ENCODE measurements at regions not wholly inside any gene's neighbourhood (a gene's known extent, or its start where the extent isn't known, plus 50 kb on each side); places are given as distances from the start of the nearest gene placed in this dataset.

- Histone ChIP-seq H3K4me3 (ENCODE audit: low read depth in 1 of 2, low read length in 2 of 2) (no peak overlapping the region), H3K4me1 (ENCODE audit: control insufficient read depth in 2 of 2, insufficient read depth in 2 of 2, low read length in 1 of 2) (no peaks in the 10 kb centered on the region), H3K9me3 (ENCODE audit: control insufficient read depth in 2 of 2, insufficient read depth in 1 of 2, low read depth in 1 of 2, low read length in 1 of 2) (no peaks in the 10 kb centered on the region), H3K27me3 (ENCODE audit: control insufficient read depth in 1 of 2, insufficient read depth in 2 of 2, low read length in 2 of 2) (no peaks in the 10 kb centered on the region), H3K36me3 (ENCODE audit: control insufficient read depth in 2 of 2, insufficient read depth in 2 of 2, low read length in 1 of 2) (no peaks in the 10 kb centered on the region), H3K27ac (ENCODE audit: low read depth in 2 of 2, low read length in 1 of 2) (no peak overlapping the region)
- 62 to 69% methylated on average over 3 to 4 of the region's 4 CpGs for WGBS, 2 donors
Measured at GRCh38 chrY:8381425-8381824, 955.8 kb upstream of the TSPY4 start.

GRCh38 chrY:8386053-8386452, 951.2 kb upstream of the TSPY4 start:
- Histone ChIP-seq H3K4me3 (ENCODE audit: low read depth in 1 of 2, low read length in 2 of 2) (no peak overlapping the region), H3K4me1 (ENCODE audit: control insufficient read depth in 2 of 2, insufficient read depth in 2 of 2, low read length in 1 of 2) (no peaks in the 10 kb centered on the region), H3K27me3 (ENCODE audit: control insufficient read depth in 1 of 2, insufficient read depth in 2 of 2, low read length in 2 of 2) (no peaks in the 10 kb centered on the region), H3K27ac (ENCODE audit: low read depth in 2 of 2, low read length in 1 of 2) (no peak overlapping the region), H3K36me3 (ENCODE audit: control insufficient read depth in 2 of 2, insufficient read depth in 2 of 2, low read length in 1 of 2) (no peaks in the 10 kb centered on the region), H3K9me3 (ENCODE audit: control insufficient read depth in 2 of 2, insufficient read depth in 1 of 2, low read depth in 1 of 2, low read length in 1 of 2) (no peaks in the 10 kb centered on the region)
- WGBS, 2 donors = 77% methylated on average over 1 of the region's 1 CpG; no CpG with 5 or more reads in 1 of the 2 donors

- Histone ChIP-seq H3K4me1 (ENCODE audit: control insufficient read depth in 2 of 2, insufficient read depth in 2 of 2, low read length in 1 of 2) (no peaks in the 10 kb centered on the region), H3K4me3 (ENCODE audit: low read depth in 1 of 2, low read length in 2 of 2) (no peak overlapping the region), H3K27me3 (ENCODE audit: control insufficient read depth in 1 of 2, insufficient read depth in 2 of 2, low read length in 2 of 2) (no peaks in the 10 kb centered on the region), H3K27ac (ENCODE audit: low read depth in 2 of 2, low read length in 1 of 2) (no peak overlapping the region), H3K9me3 (ENCODE audit: control insufficient read depth in 2 of 2, insufficient read depth in 1 of 2, low read depth in 1 of 2, low read length in 1 of 2) (no peaks in the 10 kb centered on the region), H3K36me3 (ENCODE audit: control insufficient read depth in 2 of 2, insufficient read depth in 2 of 2, low read length in 1 of 2) (no peaks in the 10 kb centered on the region)
Measured at GRCh38 chrY:8388512-8388911, 948.8 kb upstream of the TSPY4 start.

- H3K27me3 ChIP-seq (ENCODE audit: control insufficient read depth in 1 of 2, insufficient read depth in 2 of 2, low read length in 2 of 2) = no peaks in the 10 kb centered on the region
- H3K9me3 ChIP-seq (ENCODE audit: control insufficient read depth in 2 of 2, insufficient read depth in 1 of 2, low read depth in 1 of 2, low read length in 1 of 2) = no peaks in the 10 kb centered on the region
- H3K27ac ChIP-seq (ENCODE audit: low read depth in 2 of 2, low read length in 1 of 2) = no peak overlapping the region
- H3K4me3 ChIP-seq (ENCODE audit: low read depth in 1 of 2, low read length in 2 of 2) = no peak overlapping the region
- no peaks in the 10 kb centered on the region for H3K36me3 ChIP-seq (ENCODE audit: control insufficient read depth in 2 of 2, insufficient read depth in 2 of 2, low read length in 1 of 2)
- H3K4me1 ChIP-seq (ENCODE audit: control insufficient read depth in 2 of 2, insufficient read depth in 2 of 2, low read length in 1 of 2) = no peaks in the 10 kb centered on the region
- WGBS, 2 donors = 84% methylated on average over 1 of the region's 1 CpG; no CpG with 5 or more reads in 1 of the 2 donors
Measured at GRCh38 chrY:8390310-8390709, 947.0 kb upstream of the TSPY4 start.

- Histone ChIP-seq H3K4me3 (ENCODE audit: low read depth in 1 of 2, low read length in 2 of 2) (no peak overlapping the region), H3K36me3 (ENCODE audit: control insufficient read depth in 2 of 2, insufficient read depth in 2 of 2, low read length in 1 of 2) (no peaks in the 10 kb centered on the region), H3K27me3 (ENCODE audit: control insufficient read depth in 1 of 2, insufficient read depth in 2 of 2, low read length in 2 of 2) (no peaks in the 10 kb centered on the region), H3K9me3 (ENCODE audit: control insufficient read depth in 2 of 2, insufficient read depth in 1 of 2, low read depth in 1 of 2, low read length in 1 of 2) (no peaks in the 10 kb centered on the region), H3K4me1 (ENCODE audit: control insufficient read depth in 2 of 2, insufficient read depth in 2 of 2, low read length in 1 of 2) (no peaks in the 10 kb centered on the region), H3K27ac (ENCODE audit: low read depth in 2 of 2, low read length in 1 of 2) (no peak overlapping the region)
- WGBS, 2 donors = 84% methylated on average over 3 of the region's 3 CpGs; no CpG with 5 or more reads in 1 of the 2 donors
Measured at GRCh38 chrY:8393246-8393645, 944.0 kb upstream of the TSPY4 start.

GRCh38 chrY:8422906-8423305, 914.4 kb upstream of the TSPY4 start:
- no peak overlapping the region for H3K4me3 ChIP-seq (ENCODE audit: low read depth in 1 of 2, low read length in 2 of 2)
- 78 to 100% methylated on average over 1 to 4 of the region's 4 CpGs for WGBS, 2 donors
- H3K27me3 ChIP-seq (ENCODE audit: control insufficient read depth in 1 of 2, insufficient read depth in 2 of 2, low read length in 2 of 2) = no peaks in the 10 kb centered on the region
- no peaks in the 10 kb centered on the region for H3K4me1 ChIP-seq (ENCODE audit: control insufficient read depth in 2 of 2, insufficient read depth in 2 of 2, low read length in 1 of 2)
- no peaks in the 10 kb centered on the region for H3K9me3 ChIP-seq (ENCODE audit: control insufficient read depth in 2 of 2, insufficient read depth in 1 of 2, low read depth in 1 of 2, low read length in 1 of 2)
- H3K27ac ChIP-seq (ENCODE audit: low read depth in 2 of 2, low read length in 1 of 2) = no peak overlapping the region
- H3K36me3 ChIP-seq (ENCODE audit: control insufficient read depth in 2 of 2, insufficient read depth in 2 of 2, low read length in 1 of 2) = no peaks in the 10 kb centered on the region

GRCh38 chrY:8426433-8426832, 910.8 kb upstream of the TSPY4 start:
- Histone ChIP-seq H3K27me3 (ENCODE audit: control insufficient read depth in 1 of 2, insufficient read depth in 2 of 2, low read length in 2 of 2) (no peaks in the 10 kb centered on the region), H3K27ac (ENCODE audit: low read depth in 2 of 2, low read length in 1 of 2) (no peak overlapping the region), H3K9me3 (ENCODE audit: control insufficient read depth in 2 of 2, insufficient read depth in 1 of 2, low read depth in 1 of 2, low read length in 1 of 2) (no peaks in the 10 kb centered on the region), H3K4me1 (ENCODE audit: control insufficient read depth in 2 of 2, insufficient read depth in 2 of 2, low read length in 1 of 2) (no peaks in the 10 kb centered on the region), H3K4me3 (ENCODE audit: low read depth in 1 of 2, low read length in 2 of 2) (no peak overlapping the region), H3K36me3 (ENCODE audit: control insufficient read depth in 2 of 2, insufficient read depth in 2 of 2, low read length in 1 of 2) (no peaks in the 10 kb centered on the region)

- WGBS, 2 donors = 64% methylated on average over 3 of the region's 3 CpGs; no CpG with 5 or more reads in 1 of the 2 donors
- Histone ChIP-seq H3K4me1 (ENCODE audit: control insufficient read depth in 2 of 2, insufficient read depth in 2 of 2, low read length in 1 of 2) (no peaks in the 10 kb centered on the region), H3K27me3 (ENCODE audit: control insufficient read depth in 1 of 2, insufficient read depth in 2 of 2, low read length in 2 of 2) (no peaks in the 10 kb centered on the region), H3K4me3 (ENCODE audit: low read depth in 1 of 2, low read length in 2 of 2) (no peak overlapping the region), H3K27ac (ENCODE audit: low read depth in 2 of 2, low read length in 1 of 2) (no peak overlapping the region), H3K9me3 (ENCODE audit: control insufficient read depth in 2 of 2, insufficient read depth in 1 of 2, low read depth in 1 of 2, low read length in 1 of 2) (no peaks in the 10 kb centered on the region), H3K36me3 (ENCODE audit: control insufficient read depth in 2 of 2, insufficient read depth in 2 of 2, low read length in 1 of 2) (no peaks in the 10 kb centered on the region)
Measured at GRCh38 chrY:8437510-8437909, 899.8 kb upstream of the TSPY4 start.

GRCh38 chrY:8442097-8442496, 895.2 kb upstream of the TSPY4 start:
- Histone ChIP-seq H3K9me3 (ENCODE audit: control insufficient read depth in 2 of 2, insufficient read depth in 1 of 2, low read depth in 1 of 2, low read length in 1 of 2) (no peaks in the 10 kb centered on the region), H3K4me1 (ENCODE audit: control insufficient read depth in 2 of 2, insufficient read depth in 2 of 2, low read length in 1 of 2) (no peaks in the 10 kb centered on the region), H3K27me3 (ENCODE audit: control insufficient read depth in 1 of 2, insufficient read depth in 2 of 2, low read length in 2 of 2) (no peaks in the 10 kb centered on the region), H3K4me3 (ENCODE audit: low read depth in 1 of 2, low read length in 2 of 2) (no peak overlapping the region), H3K36me3 (ENCODE audit: control insufficient read depth in 2 of 2, insufficient read depth in 2 of 2, low read length in 1 of 2) (no peaks in the 10 kb centered on the region), H3K27ac (ENCODE audit: low read depth in 2 of 2, low read length in 1 of 2) (no peak overlapping the region)
- 80 to 95% methylated on average over 1 to 2 of the region's 2 CpGs for whole genome bisulfite sequencing, 2 donors

- H3K4me1 ChIP-seq (ENCODE audit: control insufficient read depth in 2 of 2, insufficient read depth in 2 of 2, low read length in 1 of 2) = no peaks in the 10 kb centered on the region
- no peak overlapping the region for H3K4me3 ChIP-seq (ENCODE audit: low read depth in 1 of 2, low read length in 2 of 2)
- H3K36me3 ChIP-seq (ENCODE audit: control insufficient read depth in 2 of 2, insufficient read depth in 2 of 2, low read length in 1 of 2) = no peaks in the 10 kb centered on the region
- no peak overlapping the region for H3K27ac ChIP-seq (ENCODE audit: low read depth in 2 of 2, low read length in 1 of 2)
- H3K27me3 ChIP-seq (ENCODE audit: control insufficient read depth in 1 of 2, insufficient read depth in 2 of 2, low read length in 2 of 2) = no peaks in the 10 kb centered on the region
- H3K9me3 ChIP-seq (ENCODE audit: control insufficient read depth in 2 of 2, insufficient read depth in 1 of 2, low read depth in 1 of 2, low read length in 1 of 2) = no peaks in the 10 kb centered on the region
- 86 to 100% methylated on average over 1 of the region's 1 CpG for WGBS, 2 donors
Measured at GRCh38 chrY:8452963-8453362, 884.3 kb upstream of the TSPY4 start.

All from esophagus (tissue), 2 donors.